CD14-positive monocyte (primary cell): ENCODE measurements at regions not wholly inside any gene's neighbourhood (a gene's known extent, or its start where the extent isn't known, plus 50 kb on each side); places are given as distances from the start of the nearest gene placed in this dataset.
A peak's percentile ranks its signal among the peaks of the same experiment; 100 is the strongest.

Source experiments
- DNase-seq, 3 donors: peaks; one replicate each; pipeline ENCODE4 v3.0.0-alpha.2; 2011 to 2022
- H2AFZ ChIP-seq: 2 replicates; pipeline ENCODE4 v1.6.0; 2012; ENCODE audit warnings: mild to moderate bottlenecking, low read depth, low read length, inconsistent platforms; ENCODE audit not compliant: insufficient read depth, poor library complexity, severe bottlenecking
- H3K27ac ChIP-seq, 2 donors: 1 replicate in 1 of 2; 2 replicates in 1 of 2; pipeline ENCODE4 v1.5.1; 2012 to 2013; ENCODE audit warnings: low read length in 2 of 2, control low read depth in 1 of 2, inconsistent platforms in 1 of 2, low read depth in 1 of 2, mild to moderate bottlenecking in 1 of 2
- H3K27me3 ChIP-seq, 2 donors: one replicate each; pipeline versions ENCODE4 v1.6.0 to v1.6.1; 2011 to 2013; ENCODE audit warnings: low read length in 2 of 2; ENCODE audit not compliant: control insufficient read depth in 2 of 2, insufficient read depth in 2 of 2
- H3K36me3 ChIP-seq, 2 donors: replicated peaks in 1 of 2; 1 replicate in 1 of 2; 2 replicates in 1 of 2; pipeline versions ENCODE4 v1.5.1 to v1.6.1; 2012 to 2013; ENCODE audit warnings: low read length in 2 of 2, control low read depth in 1 of 2, inconsistent platforms in 1 of 2, mild to moderate bottlenecking in 1 of 2; ENCODE audit not compliant: insufficient read depth in 2 of 2, control insufficient read depth in 1 of 2
- H3K4me1 ChIP-seq, 2 donors: 1 replicate in 1 of 2; 2 replicates in 1 of 2; pipeline versions ENCODE4 v1.5.1 to v1.6.1; 2012 to 2013; ENCODE audit warnings: low read length in 2 of 2, control low read depth in 1 of 2, inconsistent platforms in 1 of 2, mild to moderate bottlenecking in 1 of 2, moderate library complexity in 1 of 2; ENCODE audit not compliant: insufficient read depth in 2 of 2, control insufficient read depth in 1 of 2
- H3K4me2 ChIP-seq: replicated peaks from 2 replicates; pipeline ENCODE3; 2012; ENCODE audit warnings: low read length, moderate library complexity, mild to moderate bottlenecking; ENCODE audit not compliant: poor library complexity, severe bottlenecking; ENCODE audit errors: extremely low read depth
- H3K4me3 ChIP-seq, 3 experiments: fragments of 200-600 bp in 1 of 3; sonication (generic) in 1 of 3; replicated peaks in 1 of 3; 1 replicate in 2 of 3; 2 replicates in 1 of 3; pipeline ENCODE4 v1.5.1; 2011 to 2013; ENCODE audit warnings: low read length in 3 of 3, mild to moderate bottlenecking in 3 of 3, control low read depth in 2 of 3, low read depth in 2 of 3, inconsistent platforms in 1 of 3, moderate library complexity in 1 of 3
- H3K79me2 ChIP-seq: 2 replicates; pipeline ENCODE4 v1.6.0; 2012; ENCODE audit warnings: mild to moderate bottlenecking, control low read depth, inconsistent platforms, low read length, moderate library complexity; ENCODE audit not compliant: insufficient read depth
- H3K9ac ChIP-seq: 2 replicates; pipeline ENCODE4 v1.6.0; 2017; ENCODE audit warnings: low read length, mild to moderate bottlenecking; ENCODE audit not compliant: insufficient read depth, poor library complexity, severe bottlenecking
- H3K9me3 ChIP-seq, 2 donors: replicated peaks in 1 of 2; 1 replicate in 1 of 2; 2 replicates in 1 of 2; pipeline versions ENCODE4 v1.5.1 to v1.6.1; 2012 to 2013; ENCODE audit warnings: low read length in 2 of 2, control low read depth in 1 of 2; ENCODE audit not compliant: control insufficient read depth in 1 of 2, insufficient read depth in 1 of 2
- H4K20me1 ChIP-seq: 2 replicates; pipeline ENCODE4 v1.6.0; 2012; ENCODE audit warnings: mild to moderate bottlenecking, low read length, control low read depth, moderate library complexity; ENCODE audit not compliant: insufficient read depth
- H3K27ac Mint-ChIP-seq, 7 donors: one replicate each; pipeline ENCODE4 v1.8.0; 2020; ENCODE audit warnings: mild to moderate bottlenecking in 7 of 7, mixed read lengths in 7 of 7, moderate library complexity in 6 of 7, inconsistent platforms in 2 of 7
- H3K27me3 Mint-ChIP-seq, 3 donors: one replicate each; pipeline ENCODE4 v1.8.0; 2021 to 2022; ENCODE audit warnings: low read depth in 3 of 3, mild to moderate bottlenecking in 3 of 3, mixed read lengths in 3 of 3, moderate library complexity in 3 of 3, inconsistent platforms in 1 of 3
- H3K36me3 Mint-ChIP-seq, 2 donors: one replicate each; pipeline ENCODE4 v1.8.0; 2020; ENCODE audit warnings: mixed read lengths in 2 of 2, inconsistent platforms in 1 of 2, mild to moderate bottlenecking in 1 of 2
- H3K4me1 Mint-ChIP-seq: one replicate; pipeline ENCODE4 v1.8.0; 2020; ENCODE audit warnings: mild to moderate bottlenecking, mixed read lengths
- H3K4me3 Mint-ChIP-seq, 2 donors: one replicate each; pipeline ENCODE4 v1.8.0; 2020; ENCODE audit warnings: mild to moderate bottlenecking in 2 of 2, mixed read lengths in 2 of 2, moderate library complexity in 1 of 2
- H3K9me3 Mint-ChIP-seq, 7 donors: one replicate each; pipeline ENCODE4 v1.8.0; 2020 to 2022; ENCODE audit warnings: mixed read lengths in 7 of 7, mild to moderate bottlenecking in 6 of 7, moderate library complexity in 6 of 7, inconsistent platforms in 2 of 7
- WGBS: methylation state at CpG from one replicate; pipeline ENCODE4 v1.1.5; 2013; ENCODE audit warnings: missing lambda C conversion rate; ENCODE audit not compliant: insufficient coverage; 5-methylcytosine and 5-hydroxymethylcytosine counted together
- intact Hi-C, 2 donors: fragments of 100-400 bp; cut with micrococcal nuclease; formaldehyde crosslinking; loops; one replicate each; pipeline versions ENCODE4 v1.15.0 to v1.15.1; 2023
- TF ChIP-seq, protein P1 (sequence below): fragments of 200-600 bp; IDR thresholded peaks from one replicate; pipeline ENCODE4 v1.8.0; 2022; ENCODE audit warnings: antibody characterized with exemption, mild to moderate bottlenecking

DNA sequence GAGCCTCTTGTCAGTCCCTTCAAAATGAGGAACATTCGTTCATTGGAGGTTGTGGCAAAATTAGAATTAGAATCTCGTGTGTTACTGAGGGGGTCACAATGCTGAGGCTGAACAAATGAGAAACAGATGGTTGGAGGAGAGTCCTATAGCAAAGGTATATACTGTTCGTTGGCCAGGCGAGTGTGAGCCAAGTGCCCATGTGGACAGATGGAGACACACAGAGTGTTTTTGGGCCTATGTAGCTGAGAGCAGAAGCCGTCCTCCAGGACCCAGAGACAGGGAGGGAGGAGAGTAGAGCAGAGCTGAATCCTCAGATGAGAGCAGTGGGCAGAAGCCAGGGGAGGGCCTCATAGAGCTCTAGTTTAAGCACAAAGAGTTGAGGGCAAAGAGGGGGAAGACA, 98.9 kb downstream of the NR1D2 start:
- intact Hi-C loops, result no loop called here
- peaks cover 5% of the 10 kb centered on the region for H3K4me1 Mint-ChIP-seq

DNA sequence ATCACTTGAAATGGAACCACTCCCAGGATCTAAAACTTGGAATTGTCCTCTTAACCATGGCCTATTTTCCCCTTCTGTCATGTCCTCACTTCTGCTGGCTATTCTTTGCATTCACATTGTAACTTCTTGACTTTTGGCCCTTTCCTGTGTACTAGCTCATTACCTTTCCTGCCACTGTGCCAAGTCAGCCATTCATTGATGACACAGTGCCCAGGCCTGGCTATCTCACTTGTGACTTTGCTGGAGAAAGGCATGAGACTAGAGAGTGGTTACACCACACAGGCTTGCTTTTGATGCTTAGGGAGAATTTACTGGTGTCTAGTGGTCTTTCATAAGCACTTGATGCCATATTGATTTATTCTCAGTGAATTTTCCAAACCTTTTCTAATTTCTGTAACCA, 101.1 kb downstream of the NR1D2 start:
- Histone ChIP-seq H3K27ac (no peak overlapping the region), H3K4me3 (no peak overlapping the region), H3K36me3 (no peaks in the 10 kb centered on the region), H4K20me1 (no peaks in the 10 kb centered on the region), H3K4me1 (peaks cover 3 to 8% of the 10 kb centered on the region in 2 donors), H3K27me3 (no peaks in the 10 kb centered on the region), H3K9ac (no peak overlapping the region), H3K79me2 (no peaks in the 10 kb centered on the region), H3K4me2 (no peak overlapping the region), H3K9me3 (no peaks in the 10 kb centered on the region), H2AFZ (no peak overlapping the region)
- no peaks in the 10 kb centered on the region for H3K36me3 Mint-ChIP-seq
- peaks cover 5% of the 10 kb centered on the region for H3K4me1 Mint-ChIP-seq
- no peak overlapping the region for H3K4me3 Mint-ChIP-seq
- H3K27ac Mint-ChIP-seq, result peak overlapping the region in 1 of 7 donors; percentile 58
- intact Hi-C loops, result no loop called here
- peaks cover 0 to 5% (median 2%) of the 10 kb centered on the region in 7 donors for H3K9me3 Mint-ChIP-seq
- H3K27me3 Mint-ChIP-seq, result peaks cover 0 to 2% (median 0%) of the 10 kb centered on the region in 3 donors
- TF ChIP-seq, protein P1, sequence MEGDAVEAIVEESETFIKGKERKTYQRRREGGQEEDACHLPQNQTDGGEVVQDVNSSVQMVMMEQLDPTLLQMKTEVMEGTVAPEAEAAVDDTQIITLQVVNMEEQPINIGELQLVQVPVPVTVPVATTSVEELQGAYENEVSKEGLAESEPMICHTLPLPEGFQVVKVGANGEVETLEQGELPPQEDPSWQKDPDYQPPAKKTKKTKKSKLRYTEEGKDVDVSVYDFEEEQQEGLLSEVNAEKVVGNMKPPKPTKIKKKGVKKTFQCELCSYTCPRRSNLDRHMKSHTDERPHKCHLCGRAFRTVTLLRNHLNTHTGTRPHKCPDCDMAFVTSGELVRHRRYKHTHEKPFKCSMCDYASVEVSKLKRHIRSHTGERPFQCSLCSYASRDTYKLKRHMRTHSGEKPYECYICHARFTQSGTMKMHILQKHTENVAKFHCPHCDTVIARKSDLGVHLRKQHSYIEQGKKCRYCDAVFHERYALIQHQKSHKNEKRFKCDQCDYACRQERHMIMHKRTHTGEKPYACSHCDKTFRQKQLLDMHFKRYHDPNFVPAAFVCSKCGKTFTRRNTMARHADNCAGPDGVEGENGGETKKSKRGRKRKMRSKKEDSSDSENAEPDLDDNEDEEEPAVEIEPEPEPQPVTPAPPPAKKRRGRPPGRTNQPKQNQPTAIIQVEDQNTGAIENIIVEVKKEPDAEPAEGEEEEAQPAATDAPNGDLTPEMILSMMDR, result no peak
- no peak for DNase-seq

More for the DNA sequence above, 98.9 kb downstream of the NR1D2 start:
- no peak overlapping the region for H3K27ac ChIP-seq
- Mint-ChIP-seq H3K27ac (no peak overlapping the region), H3K4me3 (no peak overlapping the region), H3K9me3 (peaks cover 0 to 3% (median 2%) of the 10 kb centered on the region in 7 donors), H3K27me3 (peaks cover 0 to 2% (median 0%) of the 10 kb centered on the region in 3 donors), H3K36me3 (no peaks in the 10 kb centered on the region)
- no peaks in the 10 kb centered on the region for H3K9me3 ChIP-seq
- peaks cover 3 to 8% of the 10 kb centered on the region in 2 donors for H3K4me1 ChIP-seq
- no peak overlapping the region for H3K4me3 ChIP-seq
- no peak overlapping the region for H2AFZ ChIP-seq
- no peaks in the 10 kb centered on the region for H3K79me2 ChIP-seq
- H3K27me3 ChIP-seq, result no peaks in the 10 kb centered on the region
- H4K20me1 ChIP-seq, result no peaks in the 10 kb centered on the region
- no peaks in the 10 kb centered on the region for H3K36me3 ChIP-seq
- H3K4me2 ChIP-seq, result no peak overlapping the region
- DNase-seq, result no peak
- 93% methylated on average over 5 of the region's 5 CpGs for WGBS
- H3K9ac ChIP-seq, result no peak overlapping the region
- TF ChIP-seq, protein P1, result no peak
